GM12875 (cell line): ENCODE measurements at regions not wholly inside any gene's neighbourhood (a gene's known extent, or its start where the extent isn't known, plus 50 kb on each side); places are given as distances from the start of the nearest gene placed in this dataset.

Experiments used
- H3K4me3 ChIP-seq: one replicate; pipeline ENCODE4 v1.5.1; 2011; ENCODE audit warnings: low read depth, low read length, control low read depth
- TF ChIP-seq, protein P1 (sequence below): IDR thresholded peaks from 2 replicates; pipeline ENCODE4 v1.5.1; 2011; ENCODE audit warnings: low read depth, mild to moderate bottlenecking, control low read depth, inconsistent platforms, low read length, moderate library complexity, borderline replicate concordance; ENCODE audit not compliant: insufficient read depth

- TF ChIP-seq, protein P1, sequence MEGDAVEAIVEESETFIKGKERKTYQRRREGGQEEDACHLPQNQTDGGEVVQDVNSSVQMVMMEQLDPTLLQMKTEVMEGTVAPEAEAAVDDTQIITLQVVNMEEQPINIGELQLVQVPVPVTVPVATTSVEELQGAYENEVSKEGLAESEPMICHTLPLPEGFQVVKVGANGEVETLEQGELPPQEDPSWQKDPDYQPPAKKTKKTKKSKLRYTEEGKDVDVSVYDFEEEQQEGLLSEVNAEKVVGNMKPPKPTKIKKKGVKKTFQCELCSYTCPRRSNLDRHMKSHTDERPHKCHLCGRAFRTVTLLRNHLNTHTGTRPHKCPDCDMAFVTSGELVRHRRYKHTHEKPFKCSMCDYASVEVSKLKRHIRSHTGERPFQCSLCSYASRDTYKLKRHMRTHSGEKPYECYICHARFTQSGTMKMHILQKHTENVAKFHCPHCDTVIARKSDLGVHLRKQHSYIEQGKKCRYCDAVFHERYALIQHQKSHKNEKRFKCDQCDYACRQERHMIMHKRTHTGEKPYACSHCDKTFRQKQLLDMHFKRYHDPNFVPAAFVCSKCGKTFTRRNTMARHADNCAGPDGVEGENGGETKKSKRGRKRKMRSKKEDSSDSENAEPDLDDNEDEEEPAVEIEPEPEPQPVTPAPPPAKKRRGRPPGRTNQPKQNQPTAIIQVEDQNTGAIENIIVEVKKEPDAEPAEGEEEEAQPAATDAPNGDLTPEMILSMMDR = no peak
- no peak overlapping the region for H3K4me3 ChIP-seq
These were observed 265.9 kb upstream of the RUNX1 start for GRCh38 chr21:35314857-35315582.

GRCh38 chr21:35311985-35312384, 262.9 kb upstream of the RUNX1 start:
- TF ChIP-seq, protein P1 = no peak
- no peak overlapping the region for H3K4me3 ChIP-seq

DNA sequence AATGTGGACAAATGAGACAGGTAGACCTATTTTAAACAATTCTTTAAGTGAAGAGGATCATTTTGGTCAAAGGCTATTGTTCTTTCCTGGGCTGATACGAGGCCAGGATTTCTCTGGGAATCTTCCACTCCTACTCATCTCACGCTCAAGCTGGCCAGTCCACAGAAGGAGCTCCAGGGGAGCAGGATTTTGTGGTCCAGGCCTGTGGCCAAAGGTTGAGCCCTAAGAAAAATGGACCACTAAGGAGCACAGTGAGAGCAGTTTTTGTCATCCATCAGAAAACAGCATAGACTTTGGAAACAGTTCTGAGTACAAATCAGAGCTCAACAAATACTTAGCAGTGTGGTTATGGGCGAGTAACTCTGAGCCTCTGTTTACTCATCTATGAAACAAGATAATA, 260.2 kb upstream of the RUNX1 start:
- TF ChIP-seq, protein P1 = no peak
- no peak overlapping the region for H3K4me3 ChIP-seq

- TF ChIP-seq, protein P1 = no peak
- H3K4me3 ChIP-seq = no peak overlapping the region
These were observed 254.0 kb upstream of the RUNX1 start for GRCh38 chr21:35303085-35303484.

DNA sequence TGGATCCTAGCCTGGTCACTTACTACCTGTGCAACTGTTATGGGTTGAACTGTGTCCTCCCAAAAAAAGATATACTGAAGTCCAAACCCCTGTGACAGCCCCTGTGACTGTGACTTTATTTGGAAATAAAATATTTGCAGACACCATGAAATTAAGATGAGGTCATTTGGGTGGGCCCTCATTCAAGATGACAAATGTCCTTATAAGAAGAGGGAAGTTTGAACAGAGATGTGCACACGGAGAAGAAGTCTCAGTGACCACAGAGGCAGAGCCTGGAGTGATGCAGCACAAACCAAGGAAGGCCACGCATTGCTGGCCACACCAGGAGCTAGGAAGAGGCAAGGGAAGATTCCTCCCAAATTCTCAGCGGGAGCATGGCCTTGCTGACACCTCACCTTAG, 249.7 kb upstream of the RUNX1 start:
- TF ChIP-seq, protein P1 = no peak
- no peak overlapping the region for H3K4me3 ChIP-seq

DNA sequence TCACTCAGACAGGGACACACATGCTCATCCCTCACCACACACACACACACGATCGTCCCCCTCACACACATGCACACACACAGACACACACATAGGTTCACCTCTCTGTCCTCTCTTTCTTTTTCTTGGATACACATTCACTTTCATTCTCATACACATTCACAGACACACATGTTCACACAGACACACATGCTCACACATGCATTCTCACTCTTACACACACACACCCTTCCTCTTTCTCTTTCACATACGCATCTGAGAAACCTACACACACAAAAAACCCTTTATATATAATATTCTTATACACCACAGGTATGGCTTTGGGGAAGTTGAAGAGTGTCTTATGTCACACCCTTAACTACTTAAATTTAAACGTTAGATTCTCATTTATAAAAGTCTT, 248.6 kb upstream of the RUNX1 start:
- H3K4me3 ChIP-seq = no peak overlapping the region
- TF ChIP-seq, protein P1 = no peak

DNA sequence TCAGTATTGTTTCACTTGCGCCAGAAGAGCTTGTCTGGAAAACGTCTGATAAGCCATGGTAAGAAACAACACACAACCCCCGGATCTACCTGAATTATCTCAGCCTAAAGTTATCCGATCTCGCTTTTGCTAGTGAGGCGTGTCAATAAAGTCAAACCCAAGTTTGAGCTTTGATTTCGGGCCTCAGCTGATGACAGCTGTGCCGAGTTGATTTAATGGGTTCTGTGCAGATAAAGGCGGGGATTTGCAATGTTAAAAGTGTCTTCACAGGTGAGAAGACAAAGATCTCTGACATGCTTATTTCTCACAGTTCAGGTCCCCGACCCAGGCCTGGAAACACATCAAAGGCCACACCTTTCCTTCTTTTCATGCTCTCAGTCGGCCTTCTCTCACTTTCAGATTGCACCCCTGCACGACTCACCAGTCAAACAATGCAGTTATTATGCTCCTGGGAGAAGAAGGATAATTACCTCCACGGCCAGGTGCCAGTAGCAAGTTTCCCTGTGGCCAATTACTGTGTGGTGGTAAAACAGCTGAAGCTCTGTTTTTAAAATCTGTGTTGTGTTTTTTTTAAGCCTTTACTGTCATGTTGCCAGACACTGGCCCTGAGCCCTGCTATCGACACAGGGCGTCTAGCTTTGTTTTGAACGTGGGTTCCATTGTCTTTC, 245.3 kb upstream of the RUNX1 start:
- TF ChIP-seq, protein P1 = no peak
- H3K4me3 ChIP-seq = no peak overlapping the region
